ES-I3 (cell line): ENCODE measurements at regions not wholly inside any gene's neighbourhood (a gene's known extent, or its start where the extent isn't known, plus 50 kb on each side); places are given as distances from the start of the nearest gene placed in this dataset.

Experiments used
- H3K36me3 ChIP-seq: 2 replicates; pipeline ENCODE4 v1.6.1; 2013; ENCODE audit warnings: mild to moderate bottlenecking, low read length, control low read depth, moderate library complexity; ENCODE audit not compliant: insufficient read depth
- H3K4me1 ChIP-seq: 2 replicates; pipeline ENCODE4 v1.6.1; 2013; ENCODE audit warnings: mild to moderate bottlenecking, control low read depth, low read length; ENCODE audit not compliant: insufficient read depth
- H3K9ac ChIP-seq: 2 replicates; pipeline ENCODE4 v1.6.1; 2013; ENCODE audit warnings: low read depth, mild to moderate bottlenecking, low read length, moderate library complexity
- H3K9me3 ChIP-seq: 2 replicates; pipeline ENCODE4 v1.6.1; 2013; ENCODE audit warnings: mild to moderate bottlenecking, low read length, moderate library complexity; ENCODE audit not compliant: control insufficient read depth, insufficient read depth

DNA sequence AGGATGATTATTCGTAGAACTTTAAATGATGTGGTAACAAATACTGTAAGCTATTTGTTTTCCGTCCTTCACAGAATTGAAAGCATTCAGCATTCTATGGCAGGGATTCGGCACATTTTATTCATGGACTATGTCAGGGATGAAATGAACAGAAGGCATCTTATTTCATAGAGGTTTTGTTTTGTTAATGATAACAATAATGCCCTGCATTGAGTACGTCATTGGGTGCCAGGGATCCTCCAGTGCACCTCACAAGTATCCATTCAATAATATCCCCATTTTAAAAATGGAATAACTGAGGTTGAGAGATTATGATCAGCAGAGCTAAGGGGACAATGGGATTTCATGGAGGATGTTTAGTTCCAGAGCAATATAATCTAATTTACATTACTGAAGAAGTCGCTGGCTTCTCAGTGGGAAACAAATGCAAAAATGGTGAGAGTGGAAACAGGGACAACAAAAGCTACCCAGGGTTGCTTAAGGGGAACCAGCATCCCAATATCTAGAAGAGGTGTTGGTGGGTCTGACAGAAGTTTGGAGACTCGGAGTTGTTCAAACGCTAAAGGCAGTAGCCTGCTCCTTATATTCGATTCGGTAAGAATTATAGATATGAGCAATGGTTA lies 985.7 kb upstream of the WWC1 start:
- Histone ChIP-seq H3K9ac (no peak overlapping the region), H3K4me1 (peaks cover 43% of the 10 kb centered on the region), H3K36me3 (peaks cover 3% of the 10 kb centered on the region; the same call in 1 of the 2 replicates), H3K9me3 (no peaks in the 10 kb centered on the region)

DNA sequence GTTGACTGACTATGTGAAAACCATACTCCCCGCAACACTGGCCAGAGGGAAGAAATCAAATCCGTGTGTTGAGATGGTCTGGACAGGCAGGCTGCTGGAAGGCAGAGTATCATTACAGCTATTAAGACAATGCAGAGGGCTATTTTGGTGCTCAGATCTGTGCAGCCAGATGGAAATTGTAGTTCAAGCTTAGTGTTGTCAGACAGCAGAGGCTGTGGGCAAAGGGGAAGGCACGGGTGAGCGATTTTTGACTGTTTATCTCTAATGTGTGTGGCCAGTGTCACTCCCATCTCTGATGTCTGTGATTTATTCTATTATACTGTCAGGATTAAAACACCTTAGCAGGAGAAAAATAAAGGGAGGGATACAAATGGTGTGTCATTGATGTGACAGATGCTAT lies 984.4 kb upstream of the WWC1 start:
- Histone ChIP-seq H3K4me1 (peaks cover 43% of the 10 kb centered on the region), H3K9me3 (no peaks in the 10 kb centered on the region), H3K9ac (no peak overlapping the region), H3K36me3 (no peaks in the 10 kb centered on the region)

DNA sequence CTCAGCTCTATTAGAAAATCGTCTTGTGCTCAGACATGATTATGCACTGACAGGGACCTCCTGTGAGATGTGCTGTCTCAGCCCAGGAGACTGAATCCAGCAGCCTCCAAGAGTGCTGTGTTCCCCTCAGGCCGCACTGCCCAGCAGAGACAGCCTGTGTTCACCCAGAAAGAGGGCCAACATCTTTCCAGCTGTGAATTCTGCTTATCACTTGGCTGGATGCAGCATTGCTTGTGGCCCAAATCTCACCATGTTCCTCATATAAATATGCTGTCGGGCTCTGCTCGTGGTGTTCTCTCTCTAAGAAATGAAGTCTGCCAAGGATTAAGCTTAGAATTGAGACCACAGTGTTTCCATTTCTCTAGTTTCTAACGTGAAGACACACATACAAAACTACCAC lies 983.0 kb upstream of the WWC1 start:
- Histone ChIP-seq H3K9me3 (no peaks in the 10 kb centered on the region), H3K9ac (no peak overlapping the region), H3K4me1 (peaks cover 43% of the 10 kb centered on the region), H3K36me3 (no peaks in the 10 kb centered on the region)

DNA sequence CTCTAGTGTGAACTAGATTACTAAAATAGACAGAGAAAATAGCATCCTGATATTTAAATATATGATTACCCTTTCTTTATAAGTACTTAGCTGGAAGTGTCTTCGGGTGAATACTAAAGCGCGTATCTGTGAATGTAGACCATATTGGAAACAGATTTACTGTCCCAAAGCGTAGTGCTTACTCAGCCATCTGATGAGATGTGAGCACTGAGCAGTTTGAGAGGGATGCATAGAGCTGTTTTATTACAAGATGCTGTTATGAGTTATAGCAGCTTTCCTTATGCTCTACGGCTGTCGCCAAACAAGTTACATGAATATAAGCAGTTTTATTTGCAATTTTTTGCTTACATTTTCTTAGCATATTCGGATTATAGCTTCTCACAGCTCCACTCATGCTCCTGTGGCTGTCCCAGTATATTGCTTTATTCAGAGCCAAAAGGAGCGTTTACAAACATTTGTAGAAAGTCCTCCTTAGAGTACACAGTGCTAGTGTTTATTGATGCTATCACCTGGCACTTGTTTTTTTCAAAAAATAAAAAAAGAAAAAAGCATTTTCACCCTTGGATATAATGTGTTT lies 981.4 kb upstream of the WWC1 start:
- H3K36me3 ChIP-seq: no peaks in the 10 kb centered on the region
- H3K4me1 ChIP-seq: peaks cover 31% of the 10 kb centered on the region
- no peak overlapping the region for H3K9ac ChIP-seq
- H3K9me3 ChIP-seq: no peaks in the 10 kb centered on the region

DNA sequence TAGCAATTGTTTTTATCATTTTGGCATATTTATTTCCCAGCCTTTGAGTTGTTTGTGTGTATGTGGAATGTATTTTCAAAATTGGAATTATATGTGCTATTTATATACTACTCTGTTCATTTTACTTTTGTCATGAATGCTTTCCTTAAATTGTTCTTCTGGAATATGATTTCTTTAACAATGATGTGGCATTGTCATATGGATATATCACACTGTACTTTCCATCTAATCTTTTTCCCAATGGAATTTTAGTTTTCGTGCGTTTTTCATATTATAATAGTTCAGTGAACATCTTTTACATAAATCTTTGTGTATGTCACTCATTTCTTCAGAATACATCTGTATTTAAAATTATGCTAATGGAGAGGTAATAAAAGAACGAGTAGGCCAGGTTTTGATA lies 980.1 kb upstream of the WWC1 start:
- no peaks in the 10 kb centered on the region for H3K9me3 ChIP-seq
- no peaks in the 10 kb centered on the region for H3K36me3 ChIP-seq
- peaks cover 20% of the 10 kb centered on the region for H3K4me1 ChIP-seq

DNA sequence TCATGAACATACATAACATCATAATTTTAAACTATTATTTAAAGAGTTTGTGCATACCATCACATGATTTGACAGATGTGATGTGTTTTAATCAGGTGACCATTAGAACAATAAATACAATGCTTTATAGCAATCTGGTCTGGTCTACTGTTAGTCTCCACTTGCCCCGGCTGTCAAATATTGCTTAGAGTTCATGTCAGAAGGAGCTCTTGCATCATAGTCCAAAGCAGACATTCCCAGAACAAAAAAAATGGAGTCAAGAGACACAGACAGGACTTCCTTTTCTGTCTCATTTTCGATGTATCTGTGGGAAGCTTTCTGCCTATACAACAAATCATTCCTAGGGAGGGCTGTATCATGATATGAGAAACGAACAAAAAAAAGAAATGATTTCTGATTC lies 979.2 kb upstream of the WWC1 start:
- H3K9ac ChIP-seq: no peak overlapping the region
- no peaks in the 10 kb centered on the region for H3K9me3 ChIP-seq
- peaks cover 12% of the 10 kb centered on the region for H3K4me1 ChIP-seq
- H3K36me3 ChIP-seq: no peaks in the 10 kb centered on the region

More for the DNA sequence above, 980.1 kb upstream of the WWC1 start:
- no peak overlapping the region for H3K9ac ChIP-seq

DNA sequence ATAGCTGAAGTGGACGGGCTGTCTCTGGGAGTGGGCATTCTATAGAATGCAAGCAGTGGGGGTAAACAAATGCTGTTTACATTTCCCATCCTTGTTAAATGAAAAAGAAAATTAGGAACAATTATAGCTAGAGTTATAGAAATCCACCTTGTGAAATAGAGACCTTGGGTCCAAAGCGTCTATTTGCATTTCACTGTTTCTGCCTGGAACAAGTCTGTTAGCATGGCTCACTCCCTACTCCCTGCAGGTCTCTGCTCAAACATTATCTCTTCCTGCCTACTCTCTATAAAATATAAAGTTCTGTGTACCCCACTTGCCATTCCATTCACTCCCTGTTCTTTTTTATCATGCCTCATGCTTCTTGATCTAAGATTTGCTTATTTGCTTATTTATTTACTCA lies 975.7 kb upstream of the WWC1 start:
- H3K4me1 ChIP-seq: peaks cover 20% of the 10 kb centered on the region
- peaks cover 8% of the 10 kb centered on the region; the same call in 1 of the 2 replicates for H3K9me3 ChIP-seq
- H3K9ac ChIP-seq: no peak overlapping the region
- H3K36me3 ChIP-seq: no peaks in the 10 kb centered on the region

DNA sequence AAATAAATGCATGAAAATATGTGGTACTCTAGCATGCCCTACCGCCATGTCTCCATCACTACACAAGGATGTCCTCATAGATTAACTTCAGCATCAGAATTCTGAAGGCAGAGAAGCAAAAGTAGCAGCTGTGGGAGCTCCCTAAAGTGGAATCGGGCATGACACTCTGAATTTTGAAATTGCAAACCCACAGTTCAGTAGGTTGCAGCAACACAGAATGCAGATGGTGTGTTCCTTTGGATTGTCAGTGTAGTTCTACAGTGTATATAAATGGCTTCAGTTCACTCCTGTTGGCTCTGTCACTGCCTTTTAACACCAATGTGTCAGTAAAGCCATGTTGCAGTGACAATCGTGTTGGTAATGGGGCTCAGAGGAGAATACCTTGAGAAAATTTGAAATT lies 973.6 kb upstream of the WWC1 start:
- Histone ChIP-seq H3K4me1 (peaks cover 20% of the 10 kb centered on the region), H3K9ac (no peak overlapping the region), H3K36me3 (no peaks in the 10 kb centered on the region), H3K9me3 (peaks cover 9% of the 10 kb centered on the region; the same call in 1 of the 2 replicates)

DNA sequence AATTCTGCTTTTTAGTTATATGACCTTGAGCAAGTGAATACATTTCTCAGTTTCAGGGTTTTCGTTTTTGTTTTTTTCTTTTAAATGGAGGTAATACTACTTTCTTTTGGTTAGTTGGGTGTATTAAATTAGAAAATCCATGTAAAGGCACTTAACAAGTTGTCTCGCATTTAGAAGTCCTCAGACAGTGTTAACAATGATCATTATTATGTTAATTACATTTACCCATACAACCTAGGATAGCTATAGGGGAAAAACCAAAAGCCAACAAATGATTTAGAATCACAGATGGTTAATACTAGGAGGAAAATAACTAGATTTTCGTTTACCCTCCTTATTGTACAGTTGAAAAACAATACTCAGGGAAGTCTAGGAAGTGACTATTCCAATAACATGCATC lies 972.2 kb upstream of the WWC1 start:
- peaks cover 20% of the 10 kb centered on the region for H3K4me1 ChIP-seq
- H3K36me3 ChIP-seq: no peaks in the 10 kb centered on the region
- peaks cover 9% of the 10 kb centered on the region; the same call in 1 of the 2 replicates for H3K9me3 ChIP-seq
- no peak overlapping the region for H3K9ac ChIP-seq

DNA sequence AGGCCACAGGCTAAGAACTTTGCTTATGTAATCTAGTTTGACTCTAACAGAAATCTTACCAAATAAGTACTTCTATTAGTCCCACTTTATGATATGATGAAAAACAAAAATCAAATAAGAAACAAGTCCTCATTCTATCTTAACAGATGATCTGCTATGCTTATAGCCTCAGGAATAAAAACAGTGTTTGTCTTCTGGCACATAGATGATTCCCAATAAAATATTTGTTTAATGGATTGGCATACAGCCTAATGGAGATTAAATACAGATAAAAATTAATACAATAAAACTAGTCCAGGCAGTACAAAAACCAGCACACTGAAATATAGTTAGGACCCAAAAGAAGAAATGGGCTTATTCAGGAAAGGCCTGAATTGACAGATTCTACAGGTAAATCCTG lies 971.4 kb upstream of the WWC1 start:
- peaks cover 20% of the 10 kb centered on the region for H3K4me1 ChIP-seq
- no peak overlapping the region for H3K9ac ChIP-seq
- H3K36me3 ChIP-seq: no peaks in the 10 kb centered on the region
- peaks cover 9% of the 10 kb centered on the region; the same call in 1 of the 2 replicates for H3K9me3 ChIP-seq

DNA sequence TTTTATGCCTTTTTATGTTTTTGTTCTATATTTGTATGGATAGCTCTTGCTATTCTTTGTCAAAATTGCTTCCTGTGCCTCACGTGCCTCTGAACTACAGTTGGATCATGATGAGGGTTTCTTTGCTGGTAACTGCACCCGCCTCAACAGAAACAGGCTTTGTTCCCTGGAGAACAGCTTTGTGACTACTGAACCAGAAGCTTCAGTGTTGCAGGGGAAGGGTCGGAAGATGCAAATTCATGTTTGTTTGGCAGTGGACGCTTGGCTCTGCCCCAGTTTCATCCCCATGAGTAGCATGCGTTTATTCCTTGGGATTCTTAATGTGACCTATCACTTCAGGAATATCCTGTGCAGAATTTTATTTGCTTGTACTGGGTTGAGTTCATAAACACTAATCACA lies 959.1 kb upstream of the WWC1 start:
- H3K36me3 ChIP-seq: no peaks in the 10 kb centered on the region
- H3K9me3 ChIP-seq: no peaks in the 10 kb centered on the region
- H3K4me1 ChIP-seq: no peaks in the 10 kb centered on the region
- no peak overlapping the region for H3K9ac ChIP-seq

DNA sequence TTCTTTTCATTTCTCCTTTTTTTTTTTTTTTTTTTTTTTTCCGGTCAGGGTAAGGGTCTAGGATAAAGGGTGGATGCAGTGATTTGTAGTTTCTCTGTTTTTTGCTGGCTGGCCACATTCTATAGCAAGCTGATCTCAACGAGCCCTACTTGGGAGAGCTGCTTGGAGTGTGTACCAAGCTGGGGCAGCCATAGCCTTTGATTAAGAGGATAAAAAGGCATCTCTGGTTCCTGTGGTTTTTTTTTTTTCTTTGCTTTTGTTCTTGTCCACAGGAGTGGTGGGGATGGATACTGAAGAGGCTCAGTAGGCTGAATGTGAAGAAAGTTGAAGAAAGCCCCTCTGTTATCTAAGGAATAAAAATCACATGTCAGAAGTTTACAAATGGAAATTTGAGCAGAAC lies 955.3 kb upstream of the WWC1 start:
- Histone ChIP-seq H3K4me1 (no peaks in the 10 kb centered on the region), H3K36me3 (no peaks in the 10 kb centered on the region), H3K9me3 (no peaks in the 10 kb centered on the region), H3K9ac (no peak overlapping the region)

DNA sequence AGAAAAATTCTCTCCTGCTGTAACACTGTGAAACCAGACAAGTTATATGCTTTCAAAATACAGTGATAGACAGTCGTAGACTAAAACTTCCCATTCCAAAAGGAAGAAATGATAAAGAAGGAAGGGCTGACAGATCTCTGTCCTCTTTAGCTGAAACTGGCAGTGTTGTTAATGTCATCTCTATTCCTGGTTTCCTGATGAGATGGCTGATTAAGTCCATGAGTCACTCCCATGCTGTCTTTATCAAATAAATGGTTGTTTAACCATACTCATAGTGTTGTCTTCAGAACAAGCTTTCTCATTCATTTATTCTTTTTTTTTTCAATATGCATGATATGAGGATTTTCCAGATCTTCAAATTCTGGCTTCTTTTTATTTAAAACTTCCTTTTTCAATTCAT lies 952.2 kb upstream of the WWC1 start:
- Histone ChIP-seq H3K4me1 (no peaks in the 10 kb centered on the region), H3K36me3 (no peaks in the 10 kb centered on the region)

DNA sequence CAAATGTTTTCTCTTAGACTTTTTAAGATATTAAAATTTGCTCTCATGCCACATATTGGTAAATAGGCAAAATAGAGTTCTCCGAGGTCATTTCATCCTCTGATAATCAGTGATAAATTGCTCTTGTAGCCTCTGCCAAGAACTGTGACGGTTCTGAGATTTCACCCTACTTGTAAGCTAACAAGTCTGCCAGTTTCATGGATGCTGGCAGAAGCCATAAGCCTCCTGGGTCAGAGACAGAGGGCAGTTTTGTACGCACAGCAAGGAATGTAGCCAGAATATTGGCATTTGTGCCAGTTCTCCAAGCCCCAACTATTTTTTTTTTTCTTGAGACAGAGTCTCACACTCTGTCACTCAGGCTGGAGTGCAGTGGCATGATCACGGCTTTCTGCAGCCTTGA lies 945.0 kb upstream of the WWC1 start:
- Histone ChIP-seq H3K36me3 (no peaks in the 10 kb centered on the region), H3K9ac (no peak overlapping the region), H3K9me3 (no peaks in the 10 kb centered on the region), H3K4me1 (no peaks in the 10 kb centered on the region)

More for the DNA sequence above, 952.2 kb upstream of the WWC1 start:
- Histone ChIP-seq H3K9me3 (no peaks in the 10 kb centered on the region), H3K9ac (no peak overlapping the region)

DNA sequence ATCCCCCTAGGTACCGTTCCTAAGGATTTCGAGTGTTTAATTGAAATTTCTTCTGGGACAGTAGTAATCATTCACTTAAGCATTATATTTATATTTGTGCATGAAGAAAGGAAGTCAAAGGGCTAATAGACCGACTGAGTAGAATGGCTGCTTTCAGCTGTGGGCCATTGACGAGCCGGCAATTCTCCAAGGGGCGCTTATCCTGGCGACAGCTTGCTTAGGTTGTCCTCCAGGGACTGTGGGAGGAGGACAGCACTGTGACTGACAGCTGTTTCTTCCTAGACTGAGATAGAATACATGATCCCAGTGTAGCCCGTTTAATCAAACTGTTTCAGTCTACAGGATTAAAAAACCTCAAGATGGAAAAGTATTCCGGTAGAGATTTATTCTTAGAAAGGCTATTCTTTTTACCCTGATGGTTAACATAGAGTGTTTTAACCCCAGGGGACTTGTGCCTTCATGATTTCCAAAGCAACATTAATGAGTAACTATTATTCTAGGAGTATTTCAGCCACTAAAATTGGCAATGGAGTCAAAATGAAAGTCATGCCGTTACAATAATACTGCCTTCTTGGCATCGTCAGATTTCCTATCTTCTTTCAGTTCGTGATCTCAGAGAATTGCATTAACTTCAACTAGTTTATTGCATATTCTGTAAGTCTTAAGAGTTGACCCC lies 943.1 kb upstream of the WWC1 start:
- no peaks in the 10 kb centered on the region for H3K9me3 ChIP-seq
- peaks cover 10% of the 10 kb centered on the region; the same call in 1 of the 2 replicates for H3K4me1 ChIP-seq
- H3K9ac ChIP-seq: no peak overlapping the region
- no peaks in the 10 kb centered on the region for H3K36me3 ChIP-seq
